Kidney epithelial cell (primary cell): ENCODE measurements at regions not wholly inside any gene's neighbourhood (a gene's known extent, or its start where the extent isn't known, plus 50 kb on each side); places are given as distances from the start of the nearest gene placed in this dataset.

Source experiments
- DNase-seq: peaks from one replicate; pipeline ENCODE4 v3.0.0-alpha.2; 2010; ENCODE audit warnings: low read depth
- H3K27me3 ChIP-seq: 2 replicates; pipeline ENCODE4 v1.6.0; 2011; ENCODE audit warnings: low read length; ENCODE audit not compliant: control insufficient read depth, insufficient read depth
- H3K36me3 ChIP-seq: 2 replicates; pipeline ENCODE4 v1.5.1; 2011; ENCODE audit warnings: low read length; ENCODE audit not compliant: control insufficient read depth, insufficient read depth
- H3K4me3 ChIP-seq: 2 replicates; pipeline ENCODE4 v1.5.1; 2011; ENCODE audit warnings: low read depth, mild to moderate bottlenecking, control low read depth, low read length
- TF ChIP-seq, protein P1 (sequence below): IDR thresholded peaks from 2 replicates; pipeline ENCODE4 v1.5.1; 2011; ENCODE audit warnings: mild to moderate bottlenecking, moderate library complexity, low read length, control low read depth, inconsistent platforms; ENCODE audit not compliant: insufficient read depth, poor library complexity, severe bottlenecking

DNA sequence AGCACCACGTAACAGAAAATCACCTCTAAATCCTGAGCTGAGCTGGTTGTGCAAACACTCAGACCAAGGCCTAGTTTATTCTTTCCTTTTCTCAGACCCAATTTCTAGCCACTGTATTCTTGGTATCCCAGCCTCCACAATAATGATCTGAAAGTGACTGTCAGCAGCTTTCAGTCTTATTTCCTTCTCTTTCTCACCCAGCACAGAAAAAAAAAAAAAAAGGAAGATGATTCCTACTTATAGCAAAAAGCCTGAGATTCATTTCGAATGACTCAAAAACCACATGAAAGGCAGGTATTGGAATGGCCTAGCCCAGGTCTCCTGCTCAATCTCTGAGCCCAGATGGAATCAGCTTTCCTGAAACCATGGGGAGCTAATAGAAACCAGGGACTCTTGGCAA is 298.6 kb upstream of the PPFIA2 start:
- no peaks in the 10 kb centered on the region for H3K27me3 ChIP-seq
- H3K4me3 ChIP-seq, result no peak overlapping the region
- peak; percentile 77 for DNase-seq
- H3K36me3 ChIP-seq, result no peaks in the 10 kb centered on the region
- TF ChIP-seq, protein P1, sequence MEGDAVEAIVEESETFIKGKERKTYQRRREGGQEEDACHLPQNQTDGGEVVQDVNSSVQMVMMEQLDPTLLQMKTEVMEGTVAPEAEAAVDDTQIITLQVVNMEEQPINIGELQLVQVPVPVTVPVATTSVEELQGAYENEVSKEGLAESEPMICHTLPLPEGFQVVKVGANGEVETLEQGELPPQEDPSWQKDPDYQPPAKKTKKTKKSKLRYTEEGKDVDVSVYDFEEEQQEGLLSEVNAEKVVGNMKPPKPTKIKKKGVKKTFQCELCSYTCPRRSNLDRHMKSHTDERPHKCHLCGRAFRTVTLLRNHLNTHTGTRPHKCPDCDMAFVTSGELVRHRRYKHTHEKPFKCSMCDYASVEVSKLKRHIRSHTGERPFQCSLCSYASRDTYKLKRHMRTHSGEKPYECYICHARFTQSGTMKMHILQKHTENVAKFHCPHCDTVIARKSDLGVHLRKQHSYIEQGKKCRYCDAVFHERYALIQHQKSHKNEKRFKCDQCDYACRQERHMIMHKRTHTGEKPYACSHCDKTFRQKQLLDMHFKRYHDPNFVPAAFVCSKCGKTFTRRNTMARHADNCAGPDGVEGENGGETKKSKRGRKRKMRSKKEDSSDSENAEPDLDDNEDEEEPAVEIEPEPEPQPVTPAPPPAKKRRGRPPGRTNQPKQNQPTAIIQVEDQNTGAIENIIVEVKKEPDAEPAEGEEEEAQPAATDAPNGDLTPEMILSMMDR, result no peak

DNA sequence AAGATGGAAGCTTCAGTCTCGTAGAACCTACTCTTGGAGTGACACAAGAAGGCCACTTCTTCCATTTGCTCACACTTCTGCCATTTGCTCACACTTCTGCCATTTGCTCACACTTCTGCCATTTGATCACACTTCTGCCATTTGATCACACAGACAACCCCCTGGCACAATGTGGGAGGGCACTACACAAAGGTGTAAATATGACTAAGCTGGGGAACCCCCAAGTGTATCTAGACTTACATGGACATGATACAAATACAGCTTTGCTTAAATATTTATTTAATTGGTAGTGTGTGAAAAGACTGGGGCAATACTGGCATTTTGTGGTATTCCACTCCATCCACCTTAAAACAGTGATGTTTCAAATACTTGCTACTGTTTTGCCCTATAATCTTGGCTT is 296.2 kb upstream of the PPFIA2 start:
- Histone ChIP-seq H3K36me3 (no peaks in the 10 kb centered on the region), H3K4me3 (no peak overlapping the region), H3K27me3 (no peaks in the 10 kb centered on the region)
- DNase-seq, result no peak
- TF ChIP-seq, protein P1, result no peak

DNA sequence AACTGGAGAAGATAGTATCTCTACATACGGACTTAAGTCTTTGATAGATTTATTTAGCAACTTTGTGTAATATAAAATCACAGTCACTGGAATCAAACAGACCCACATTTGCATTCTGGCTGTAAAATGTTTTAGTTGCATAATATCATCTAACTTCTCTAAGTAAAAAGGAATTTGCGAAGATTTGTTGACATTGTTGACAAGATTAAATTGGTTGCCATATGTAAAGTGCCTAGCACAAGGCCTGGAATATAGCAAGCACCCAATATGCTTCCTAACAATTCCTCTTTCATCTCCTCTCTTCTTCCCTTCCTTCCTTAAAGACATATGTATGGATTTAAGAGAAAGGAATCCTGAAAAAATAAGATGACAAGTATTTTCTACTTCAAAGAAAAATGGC is 295.4 kb upstream of the PPFIA2 start:
- no peak for DNase-seq
- Histone ChIP-seq H3K4me3 (no peak overlapping the region), H3K27me3 (no peaks in the 10 kb centered on the region), H3K36me3 (no peaks in the 10 kb centered on the region)
- TF ChIP-seq, protein P1, result no peak

DNA sequence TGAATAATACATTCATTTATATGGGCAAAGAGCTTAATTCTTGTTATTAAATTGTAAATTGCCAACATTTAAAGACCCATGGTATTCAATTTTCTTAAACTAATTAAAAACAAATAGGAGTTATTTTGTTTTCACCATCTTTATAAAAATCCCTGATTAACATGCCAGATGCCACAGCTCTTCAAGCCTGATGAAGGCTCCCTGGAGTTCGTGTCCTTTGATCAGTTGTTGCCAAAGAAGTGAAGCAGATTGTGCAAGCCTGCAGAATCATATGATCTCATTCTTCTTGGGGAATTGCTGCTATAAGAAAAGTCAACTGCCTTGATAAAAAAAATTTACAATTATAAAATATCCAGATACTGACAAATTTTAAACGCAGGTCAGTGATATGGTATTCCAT is 288.3 kb upstream of the PPFIA2 start:
- no peaks in the 10 kb centered on the region for H3K36me3 ChIP-seq
- no peaks in the 10 kb centered on the region for H3K27me3 ChIP-seq
- H3K4me3 ChIP-seq, result no peak overlapping the region
- DNase-seq, result no peak
- TF ChIP-seq, protein P1, result no peak

DNA sequence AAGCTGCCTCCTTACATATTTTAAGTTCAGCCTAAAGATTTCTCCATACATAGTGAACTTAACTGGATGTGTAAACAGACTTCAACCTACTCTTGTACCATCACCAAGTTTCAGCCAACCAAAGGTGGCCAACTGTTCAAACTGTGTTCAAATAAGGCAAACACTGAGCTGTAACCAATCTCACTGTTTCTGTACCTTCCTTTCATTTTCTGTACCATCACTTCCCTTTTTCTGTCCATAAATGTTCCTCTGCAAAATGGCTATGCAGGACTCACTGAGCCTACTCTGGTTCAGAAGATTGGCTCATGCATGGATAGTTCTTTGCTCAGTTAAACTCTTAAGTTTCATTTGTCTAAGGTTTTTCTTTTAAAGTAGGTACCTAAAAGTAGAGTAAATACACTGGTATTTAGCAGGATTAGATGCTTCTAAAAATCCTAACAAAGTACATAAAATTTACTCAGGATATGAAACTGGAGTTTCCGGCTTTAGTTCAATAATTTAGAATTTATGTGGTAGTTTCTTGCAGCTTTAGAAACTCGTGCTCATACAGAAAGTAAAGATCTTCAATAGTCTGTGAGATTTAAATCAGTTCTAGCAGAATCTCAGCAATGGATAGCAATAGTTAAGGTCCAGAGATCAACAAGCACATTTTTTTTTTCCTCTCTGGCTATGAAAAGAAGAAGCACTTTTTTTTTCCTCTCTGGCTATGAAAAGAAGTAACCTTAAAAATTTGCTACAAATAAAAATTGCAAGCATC is 282.0 kb upstream of the PPFIA2 start:
- H3K27me3 ChIP-seq, result no peaks in the 10 kb centered on the region
- H3K36me3 ChIP-seq, result no peaks in the 10 kb centered on the region
- H3K4me3 ChIP-seq, result no peak overlapping the region
- TF ChIP-seq, protein P1, result no peak
- DNase-seq, result no peak

DNA sequence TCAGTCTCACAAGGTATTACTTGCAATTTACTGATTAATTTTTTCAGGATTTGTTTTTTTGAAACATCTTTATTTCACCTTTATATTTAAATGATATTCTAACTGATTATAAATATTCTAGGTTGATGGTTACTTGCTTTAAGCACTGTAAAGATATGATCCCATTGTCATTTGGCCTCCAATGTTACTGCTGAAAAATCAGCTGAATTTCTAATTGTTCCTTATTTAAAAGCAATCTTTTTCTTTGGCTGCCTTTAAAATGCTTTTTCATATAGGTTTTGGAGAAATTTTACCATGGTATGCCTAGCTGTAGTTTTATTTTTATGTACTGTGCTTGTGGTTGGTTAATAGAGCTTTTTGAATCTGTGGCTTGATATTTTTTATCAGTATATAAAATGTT is 275.6 kb upstream of the PPFIA2 start:
- no peak for DNase-seq
- TF ChIP-seq, protein P1, result no peak
- Histone ChIP-seq H3K4me3 (no peak overlapping the region), H3K27me3 (no peaks in the 10 kb centered on the region), H3K36me3 (no peaks in the 10 kb centered on the region)
